H1 (cell line): ENCODE measurements at regions not wholly inside any gene's neighbourhood (a gene's known extent, or its start where the extent isn't known, plus 50 kb on each side); places are given as distances from the start of the nearest gene placed in this dataset.

ENCODE experiments used
- CTCF ChIA-PET: fragments of 300-600 bp; sonication (Branson Sonifier 250); formaldehyde crosslinking; loops from one replicate; lab custom pipeline; 2021; ENCODE audit not compliant: partially characterized antibody; lab: Charles Lee
- POLR2A ChIA-PET: fragments of 300-600 bp; sonication (Branson Sonifier 250); formaldehyde crosslinking; loops from one replicate; lab custom pipeline; 2021; ENCODE audit warnings: inconsistent platforms; ENCODE audit not compliant: partially characterized antibody; lab: Charles Lee
- DNase-seq, 2 experiments: peaks; one replicate each; pipeline versions ENCODE4 v3.0.0 to v3.0.0-alpha.2; 2010 to 2022; ENCODE audit warnings: low spot score in 2 of 2, low read depth in 1 of 2, mixed read lengths in 1 of 2
- FAIRE-seq: peaks from 2 replicates; lab custom pipeline; 2011; peaks lifted over from hg19 to GRCh38; lab: Jason Lieb, UNC
- H2AFZ ChIP-seq: 2 replicates; pipeline ENCODE4 v1.8.1; 2012; ENCODE audit warnings: low read length, inconsistent platforms
- H2AK5ac ChIP-seq: 2 replicates; pipeline ENCODE4 v1.6.1; 2013; ENCODE audit warnings: low read depth, low read length
- H2BK120ac ChIP-seq: replicated peaks from 2 replicates; pipeline ENCODE3; 2013; ENCODE audit warnings: low read depth, low read length, inconsistent platforms
- H2BK12ac ChIP-seq: 2 replicates; pipeline ENCODE4 v1.6.1; 2013; ENCODE audit warnings: low read depth, low read length
- H2BK15ac ChIP-seq: 2 replicates; pipeline ENCODE4 v1.6.1; 2013; ENCODE audit warnings: low read length
- H2BK20ac ChIP-seq: 2 replicates; pipeline ENCODE4 v1.6.1; 2013; ENCODE audit warnings: low read length
- H2BK5ac ChIP-seq: 2 replicates; pipeline ENCODE4 v1.6.1; 2013; ENCODE audit warnings: low read depth, low read length
- H3K14ac ChIP-seq: 2 replicates; pipeline ENCODE4 v1.6.1; 2013; ENCODE audit warnings: inconsistent platforms; ENCODE audit not compliant: insufficient read length
- H3K18ac ChIP-seq: 2 replicates; pipeline ENCODE4 v1.6.1; 2013; ENCODE audit warnings: low read length; ENCODE audit errors: extremely low read depth
- H3K23ac ChIP-seq: 2 replicates; pipeline ENCODE4 v1.6.1; 2013; ENCODE audit warnings: inconsistent platforms; ENCODE audit not compliant: insufficient read length
- H3K23me2 ChIP-seq: 2 replicates; pipeline ENCODE4 v1.6.1; 2013; ENCODE audit warnings: low read depth, low read length
- H3K27ac ChIP-seq: 2 replicates; pipeline ENCODE4 v1.6.1; 2011; ENCODE audit warnings: low read depth, low read length, inconsistent platforms
- H3K27me3 ChIP-seq, 4 experiments: replicated peaks in 1 of 4; 1 replicate in 1 of 4; 2 replicates in 3 of 4; pipeline versions ENCODE4 v1.6.1 to v1.8.1; 2011 to 2013; ENCODE audit warnings: low read length in 3 of 4, mild to moderate bottlenecking in 3 of 4, inconsistent platforms in 2 of 4, mixed read lengths in 2 of 4, moderate library complexity in 1 of 4; ENCODE audit not compliant: control insufficient read depth in 3 of 4, insufficient read depth in 3 of 4; ENCODE audit errors: extremely low read depth in 1 of 4
- H3K36me3 ChIP-seq, 4 experiments: 2 replicates each; pipeline versions ENCODE4 v1.6.1 to v1.8.1; 2011 to 2013; ENCODE audit warnings: mild to moderate bottlenecking in 4 of 4, low read length in 3 of 4, moderate library complexity in 2 of 4, control low read depth in 1 of 4, inconsistent platforms in 1 of 4; ENCODE audit not compliant: insufficient read depth in 4 of 4, control insufficient read depth in 2 of 4
- H3K4ac ChIP-seq: replicated peaks from 2 replicates; pipeline ENCODE3; 2013; ENCODE audit warnings: low read length, low read depth, mixed read lengths, inconsistent platforms; ENCODE audit not compliant: insufficient read length
- H3K4me1 ChIP-seq, 4 experiments: replicated peaks in 1 of 4; 1 replicate in 1 of 4; 2 replicates in 3 of 4; pipeline versions ENCODE4 v1.6.1 to v1.8.1; 2011 to 2013; ENCODE audit warnings: low read length in 3 of 4, inconsistent platforms in 2 of 4, mixed read lengths in 1 of 4; ENCODE audit not compliant: insufficient read depth in 4 of 4, control insufficient read depth in 3 of 4
- H3K4me2 ChIP-seq, 2 experiments: 2 replicates each; pipeline versions ENCODE4 v1.6.1 to v1.8.1; 2011 to 2013; ENCODE audit warnings: low read depth in 2 of 2, low read length in 2 of 2, control low read depth in 1 of 2, inconsistent platforms in 1 of 2, mild to moderate bottlenecking in 1 of 2; ENCODE audit not compliant: insufficient read depth in 1 of 2
- H3K4me3 ChIP-seq, 4 experiments: fragments of 200-600, 300-600 bp in 1 of 4; sonication (generic), shearing (Covaris generic), sonication (Bioruptor Twin) in 1 of 4; 2 replicates each; pipeline versions ENCODE4 v1.5.1 to v1.8.1; 2011 to 2016; ENCODE audit warnings: low read length in 4 of 4, low read depth in 3 of 4, control low read depth in 2 of 4, inconsistent platforms in 2 of 4, mild to moderate bottlenecking in 2 of 4, mixed read lengths in 1 of 4, moderate library complexity in 1 of 4; ENCODE audit not compliant: insufficient read depth in 2 of 4; ENCODE audit errors: extremely low read depth in 1 of 4
- H3K56ac ChIP-seq: replicated peaks from 2 replicates; pipeline ENCODE3; 2013; ENCODE audit warnings: low read depth, mild to moderate bottlenecking, mixed read lengths, low read length, inconsistent platforms; ENCODE audit not compliant: insufficient read length
- H3K79me1 ChIP-seq: 2 replicates; pipeline ENCODE4 v1.6.1; 2013; ENCODE audit warnings: low read depth, low read length, control low read depth
- H3K79me2 ChIP-seq, 2 experiments: 2 replicates each; pipeline versions ENCODE4 v1.6.1 to v1.8.1; 2012 to 2013; ENCODE audit warnings: low read length in 2 of 2, mild to moderate bottlenecking in 2 of 2, inconsistent platforms in 1 of 2; ENCODE audit not compliant: insufficient read depth in 2 of 2, control insufficient read depth in 1 of 2
- H3K9ac ChIP-seq, 4 experiments: replicated peaks in 1 of 4; 1 replicate in 1 of 4; 2 replicates in 3 of 4; pipeline versions ENCODE4 v1.6.1 to v1.8.1; 2011 to 2013; ENCODE audit warnings: low read depth in 3 of 4, low read length in 3 of 4, control low read depth in 2 of 4, mild to moderate bottlenecking in 2 of 4, moderate library complexity in 2 of 4, inconsistent platforms in 1 of 4; ENCODE audit errors: extremely low read depth in 1 of 4
- H3K9me3 ChIP-seq, 2 experiments: 2 replicates each; pipeline versions ENCODE4 v1.6.1 to v1.8.1; 2012 to 2013; ENCODE audit warnings: mild to moderate bottlenecking in 2 of 2, moderate library complexity in 2 of 2, control low read depth in 1 of 2, inconsistent platforms in 1 of 2, low read depth in 1 of 2, low read length in 1 of 2, mixed read lengths in 1 of 2; ENCODE audit not compliant: insufficient read depth in 2 of 2
- H4K20me1 ChIP-seq, 2 experiments: replicated peaks in 1 of 2; 2 replicates each; pipeline versions ENCODE3 to v1.8.1; 2011 to 2013; ENCODE audit warnings: inconsistent platforms in 2 of 2, low read length in 2 of 2, mild to moderate bottlenecking in 1 of 2; ENCODE audit not compliant: insufficient read depth in 2 of 2, control insufficient read depth in 1 of 2
- H4K5ac ChIP-seq: 2 replicates; pipeline ENCODE4 v1.6.1; 2013; ENCODE audit warnings: low read length, low read depth, mixed read lengths, inconsistent platforms; ENCODE audit not compliant: insufficient read length
- H4K8ac ChIP-seq: 2 replicates; pipeline ENCODE4 v1.8.0; 2013; ENCODE audit warnings: mild to moderate bottlenecking, moderate library complexity, low read length, inconsistent platforms; ENCODE audit not compliant: insufficient read depth; ENCODE audit errors: extremely low read depth
- H4K91ac ChIP-seq: replicated peaks from 2 replicates; pipeline ENCODE3; 2013; ENCODE audit warnings: low read length, mixed read lengths, inconsistent platforms; ENCODE audit not compliant: insufficient read length
- CTBP2 ChIP-seq: IDR thresholded peaks from 2 replicates; pipeline ENCODE4 v1.7.0; 2011; ENCODE audit warnings: borderline replicate concordance, mild to moderate bottlenecking, moderate library complexity, mixed read lengths, low read length; ENCODE audit not compliant: insufficient read depth, insufficient read length
- FOSL1 ChIP-seq: IDR thresholded peaks from 2 replicates; pipeline ENCODE4 v1.6.1; 2011; ENCODE audit warnings: mild to moderate bottlenecking, low read depth, low read length, moderate library complexity; ENCODE audit not compliant: insufficient read depth
- HDAC2 ChIP-seq, 2 experiments: fragments of 300-600 bp in 1 of 2; sonication (generic) in 1 of 2; IDR thresholded peaks; 2 replicates each; pipeline ENCODE4 v1.6.1; 2011 to 2012; ENCODE audit warnings: low read depth in 2 of 2, low read length in 2 of 2, mild to moderate bottlenecking in 2 of 2, moderate library complexity in 2 of 2, borderline replicate concordance in 1 of 2, inconsistent platforms in 1 of 2
- HDAC6 ChIP-seq: IDR thresholded peaks from one replicate; pipeline ENCODE4 v1.7.1; 2012; ENCODE audit warnings: low read depth, mild to moderate bottlenecking, inconsistent platforms, low read length, moderate library complexity
- NANOG ChIP-seq: IDR thresholded peaks from 2 replicates; pipeline ENCODE4 v1.6.1; 2011; ENCODE audit warnings: low read length, low read depth, mild to moderate bottlenecking, inconsistent platforms; ENCODE audit not compliant: insufficient read depth, poor library complexity, severe bottlenecking
- POLR2A ChIP-seq, 2 experiments: IDR thresholded peaks; 1 replicate in 1 of 2; 2 replicates in 1 of 2; pipeline ENCODE4 v1.6.1; 2011; ENCODE audit warnings: low read depth in 2 of 2, low read length in 2 of 2, mild to moderate bottlenecking in 2 of 2; ENCODE audit errors: control extremely low read depth in 1 of 2
- RXRA ChIP-seq: IDR thresholded peaks from 2 replicates; pipeline ENCODE4 v1.6.1; 2011; ENCODE audit warnings: low read depth, mild to moderate bottlenecking, low read length, moderate library complexity; ENCODE audit not compliant: insufficient read depth
- SP4 ChIP-seq: IDR thresholded peaks from 2 replicates; pipeline ENCODE4 v1.6.1; 2012; ENCODE audit warnings: low read length, inconsistent platforms
- SRF ChIP-seq: IDR thresholded peaks from 2 replicates; pipeline ENCODE4 v1.6.1; 2011; ENCODE audit warnings: mild to moderate bottlenecking, low read depth, low read length, moderate library complexity
- TEAD4 ChIP-seq: IDR thresholded peaks from 2 replicates; pipeline ENCODE4 v1.6.1; 2012; ENCODE audit warnings: low read depth, low read length, inconsistent platforms, mixed read lengths
- YY1 ChIP-seq: IDR thresholded peaks from 2 replicates; pipeline ENCODE4 v1.6.1; 2011; ENCODE audit warnings: low read depth, mild to moderate bottlenecking, low read length
- ZNF274 ChIP-seq: IDR thresholded peaks from 2 replicates; pipeline ENCODE4 v1.7.0; 2012; ENCODE audit warnings: low read length, borderline replicate concordance; ENCODE audit errors: extremely low read depth
- WGBS, 2 experiments: shearing (Covaris generic) in 1 of 2; methylation state at CpG; one replicate each; pipeline versions ENCODE4 v1.1.6 to v1.1.7; 2013 to 2015; ENCODE audit warnings: low lambda C conversion rate in 2 of 2, mixed read lengths in 2 of 2, inconsistent platforms in 1 of 2, low coverage in 1 of 2, missing lambda C conversion rate in 1 of 2; ENCODE audit not compliant: insufficient replicate concordance in 2 of 2, insufficient coverage in 1 of 2, insufficient read length in 1 of 2; ENCODE audit errors: extremely low coverage in 1 of 2, missing lambda C conversion rate in 1 of 2; 5-methylcytosine and 5-hydroxymethylcytosine counted together

GRCh38 chr4:28879178-28879577, 1841.0 kb upstream of the PCDH7 start:
- Histone ChIP-seq H3K4me1 (no peaks in the 10 kb centered on the region; a peak in 2 of 7 replicates), H3K9me3 (no peaks in the 10 kb centered on the region), H2BK120ac (no peak overlapping the region), H3K4me3 (no peak overlapping the region), H2BK12ac (no peak overlapping the region), H3K18ac (no peak overlapping the region), H3K23me2 (no peaks in the 10 kb centered on the region; the same call in 1 of the 2 replicates), H3K27ac (no peak overlapping the region), H3K9ac (no peak overlapping the region), H2BK5ac (no peak overlapping the region), H2BK15ac (no peak overlapping the region), H4K91ac (no peak overlapping the region), H3K79me2 (no peaks in the 10 kb centered on the region), H2AK5ac (no peak overlapping the region), H4K20me1 (no peaks in the 10 kb centered on the region), H3K4ac (no peak overlapping the region), H4K8ac (no peak overlapping the region), H3K4me2 (no peak overlapping the region), H4K5ac (no peak overlapping the region), H3K23ac (no peak overlapping the region), H3K79me1 (no peaks in the 10 kb centered on the region), H2BK20ac (no peak overlapping the region), H3K36me3 (no peaks in the 10 kb centered on the region), H3K14ac (no peak overlapping the region), H3K27me3 (no peaks in the 10 kb centered on the region), H2AFZ (no peak overlapping the region), H3K56ac (no peak overlapping the region)
- WGBS, 2 experiments = 75% methylated on average over 5 of the region's 5 CpGs; no CpG with 5 or more reads in 1 of the 2 experiments
- CTCF ChIA-PET = no interaction called here
- DNase-seq (no peak), FAIRE-seq (no peak)
- POLR2A ChIA-PET = no interaction called here
- no peak for TF ChIP-seq RXRA
- TF ChIP-seq NANOG = no peak
- no peak for TF ChIP-seq HDAC6
- no peak for TF ChIP-seq YY1
- TF ChIP-seq CTBP2 = no peak
- no peak for TF ChIP-seq SP4
- TF ChIP-seq TEAD4 = no peak
- TF ChIP-seq FOSL1 = no peak
- TF ChIP-seq ZNF274 = no peak
- TF ChIP-seq POLR2A (IDR thresholded peaks at IDR 0.05; ENCODE audit: control extremely low read depth in 1 of 2, low read depth in 2 of 2, low read length in 2 of 2) = no peak
- TF ChIP-seq HDAC2 (IDR thresholded peaks at IDR 0.05; ENCODE audit: borderline replicate concordance in 1 of 2, low read depth in 2 of 2, low read length in 2 of 2) = no peak
- TF ChIP-seq SRF = no peak
